ENCODE measurements at regions not wholly inside any gene's neighbourhood (a gene's known extent, or its start where the extent isn't known, plus 50 kb on each side); places are given as distances from the start of the nearest gene placed in this dataset.

GRCh38 chr12:126480451-126480850, 1415.2 kb downstream of the AACS start:
- Mint-ChIP-seq H3K27me3 (ENCODE audit: unreplicated experiment) (no peaks in the 10 kb centered on the region), H3K4me3 (ENCODE audit: unreplicated experiment) (no peak overlapping the region), H3K9me3 (ENCODE audit: unreplicated experiment) (peaks cover 44% of the 10 kb centered on the region), H3K27ac (ENCODE audit: unreplicated experiment) (no peak overlapping the region), H3K36me3 (ENCODE audit: unreplicated experiment) (no peaks in the 10 kb centered on the region), H3K4me1 (ENCODE audit: unreplicated experiment) (no peaks in the 10 kb centered on the region)
- no peak for TF ChIP-seq CTCF (IDR thresholded peaks at IDR 0.05)
- DNase-seq (ENCODE audit: extremely low spot score, unreplicated experiment), result no peak

DNA sequence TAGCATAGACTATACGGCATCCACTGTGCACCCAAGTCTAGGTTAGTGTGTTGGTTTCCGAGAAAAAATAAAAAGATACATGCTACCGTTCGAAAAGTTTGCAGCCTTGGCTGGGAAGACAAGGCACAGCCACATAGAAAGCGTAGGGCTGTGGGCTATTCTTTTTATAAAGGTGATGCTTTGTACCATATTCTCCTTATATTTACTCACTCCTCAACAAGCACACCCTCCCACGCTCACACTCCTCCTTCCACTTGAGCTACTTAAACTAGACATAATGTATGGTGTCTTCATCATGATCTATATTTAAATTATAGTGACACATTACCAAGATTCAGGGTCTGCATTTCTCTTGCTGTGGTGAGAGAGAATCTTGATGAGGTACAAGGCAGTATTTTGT, 1416.5 kb downstream of the AACS start:
- no peaks in the 10 kb centered on the region for H3K4me1 Mint-ChIP-seq (ENCODE audit: unreplicated experiment)
- no peaks in the 10 kb centered on the region for H3K27me3 Mint-ChIP-seq (ENCODE audit: unreplicated experiment)
- no peak overlapping the region for H3K4me3 Mint-ChIP-seq (ENCODE audit: unreplicated experiment)
- no peaks in the 10 kb centered on the region for H3K36me3 Mint-ChIP-seq (ENCODE audit: unreplicated experiment)
- TF ChIP-seq CTCF (IDR thresholded peaks at IDR 0.05), result no peak
- no peak for DNase-seq (ENCODE audit: extremely low spot score, unreplicated experiment)
- peaks cover 46% of the 10 kb centered on the region for H3K9me3 Mint-ChIP-seq (ENCODE audit: unreplicated experiment)
- H3K27ac Mint-ChIP-seq (ENCODE audit: unreplicated experiment), result no peak overlapping the region

DNA sequence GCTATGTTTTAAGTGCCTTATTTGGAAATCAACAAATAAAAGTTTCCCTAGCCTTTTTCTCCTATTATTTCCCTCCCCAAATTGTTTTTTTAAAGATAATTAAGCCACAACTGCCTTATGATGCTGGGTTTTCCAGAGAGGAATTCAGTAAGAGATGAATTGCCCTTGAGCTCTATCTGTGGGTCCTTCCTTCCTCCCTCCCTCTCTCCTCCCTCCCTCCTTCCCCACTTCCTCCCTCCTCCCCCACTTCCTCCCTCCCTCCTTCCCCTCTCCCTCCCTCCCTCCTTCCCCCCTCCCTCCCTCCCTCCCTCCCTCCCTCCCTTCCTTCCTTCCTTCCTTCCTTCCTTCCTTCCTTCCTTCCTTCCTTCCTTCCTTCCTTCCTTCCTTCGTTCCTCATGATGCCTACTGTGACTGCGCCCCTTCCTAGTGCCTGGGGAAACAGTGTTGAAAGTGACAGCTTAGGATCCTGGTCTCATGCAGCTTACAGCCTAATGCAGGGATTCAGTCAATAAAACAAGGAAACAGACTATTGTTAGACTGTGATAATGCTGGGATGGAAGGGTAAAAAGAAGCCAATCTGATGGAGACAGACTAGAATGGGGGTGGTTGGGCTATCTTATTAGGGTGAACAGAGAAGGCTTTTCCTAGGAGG, 1417.1 kb downstream of the AACS start:
- Mint-ChIP-seq H3K36me3 (ENCODE audit: unreplicated experiment) (no peaks in the 10 kb centered on the region), H3K9me3 (ENCODE audit: unreplicated experiment) (peaks cover 44% of the 10 kb centered on the region), H3K27me3 (ENCODE audit: unreplicated experiment) (no peaks in the 10 kb centered on the region), H3K4me3 (ENCODE audit: unreplicated experiment) (no peak overlapping the region), H3K27ac (ENCODE audit: unreplicated experiment) (no peak overlapping the region), H3K4me1 (ENCODE audit: unreplicated experiment) (no peaks in the 10 kb centered on the region)
- no peak for DNase-seq (ENCODE audit: extremely low spot score, unreplicated experiment)
- TF ChIP-seq CTCF (IDR thresholded peaks at IDR 0.05), result no peak

GRCh38 chr12:126483145-126484068, 1418.2 kb downstream of the AACS start:
- H3K4me3 Mint-ChIP-seq (ENCODE audit: unreplicated experiment), result no peak overlapping the region
- DNase-seq (ENCODE audit: extremely low spot score, unreplicated experiment), result no peak
- H3K27me3 Mint-ChIP-seq (ENCODE audit: unreplicated experiment), result no peaks in the 10 kb centered on the region
- TF ChIP-seq CTCF (IDR thresholded peaks at IDR 0.05), result no peak
- H3K4me1 Mint-ChIP-seq (ENCODE audit: unreplicated experiment), result no peaks in the 10 kb centered on the region
- H3K36me3 Mint-ChIP-seq (ENCODE audit: unreplicated experiment), result no peaks in the 10 kb centered on the region
- no peak overlapping the region for H3K27ac Mint-ChIP-seq (ENCODE audit: unreplicated experiment)
- H3K9me3 Mint-ChIP-seq (ENCODE audit: unreplicated experiment), result peaks cover 41% of the 10 kb centered on the region

DNA sequence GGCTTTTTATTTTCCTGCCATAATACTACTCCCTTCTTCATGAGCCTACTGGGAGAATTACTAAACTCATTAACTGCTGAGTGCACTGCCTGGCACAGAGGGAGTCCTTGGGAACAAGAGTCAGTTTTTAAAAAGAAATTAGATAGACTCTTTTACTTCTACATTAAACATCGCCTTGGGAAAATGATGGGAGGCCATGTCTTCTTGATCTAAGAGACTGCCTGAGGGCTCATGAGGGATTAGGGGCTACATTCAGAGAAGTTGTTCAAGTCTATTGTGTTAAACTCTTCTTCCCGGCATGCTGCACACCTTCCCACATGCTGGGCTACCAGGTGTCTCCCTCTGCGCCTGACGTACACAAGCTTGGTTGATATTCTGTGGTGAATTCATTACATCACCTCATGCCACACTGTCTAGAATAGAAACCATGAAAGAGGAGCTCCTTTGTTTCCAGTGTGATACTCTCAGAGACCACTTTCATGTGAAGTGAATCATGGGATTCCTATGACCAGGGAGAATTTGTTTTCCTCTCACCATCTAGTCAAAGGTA, 1422.3 kb downstream of the AACS start:
- no peak overlapping the region for H3K4me3 Mint-ChIP-seq (ENCODE audit: unreplicated experiment)
- no peaks in the 10 kb centered on the region for H3K36me3 Mint-ChIP-seq (ENCODE audit: unreplicated experiment)
- H3K4me1 Mint-ChIP-seq (ENCODE audit: unreplicated experiment), result no peaks in the 10 kb centered on the region
- TF ChIP-seq CTCF (IDR thresholded peaks at IDR 0.05), result no peak
- H3K27ac Mint-ChIP-seq (ENCODE audit: unreplicated experiment), result no peak overlapping the region
- no peaks in the 10 kb centered on the region for H3K27me3 Mint-ChIP-seq (ENCODE audit: unreplicated experiment)
- no peak for DNase-seq (ENCODE audit: extremely low spot score, unreplicated experiment)
- peaks cover 47% of the 10 kb centered on the region for H3K9me3 Mint-ChIP-seq (ENCODE audit: unreplicated experiment)

Data from osteocyte (in vitro differentiated cells).